K562 (cell line): ENCODE measurements at regions not wholly inside any gene's neighbourhood (a gene's known extent, or its start where the extent isn't known, plus 50 kb on each side); places are given as distances from the start of the nearest gene placed in this dataset.

ENCODE experiments used
- ATAC-seq: fragments of 200-7000 bp; cut with Tn5 transposase; 3 replicates; pipeline ENCODE4 v1.9.1; 2020; ENCODE audit warnings: moderate library complexity
- BruUV-seq: library from RNA; stranded (reverse); fragments of 400-500 nt; replicated peaks from 2 replicates; lab custom pipeline; 2021; lab: Mats Ljungman, UMichigan
- CTCF ChIA-PET: fragments of 300-600 bp; formaldehyde crosslinking; extraction: SDS; loops from one replicate; lab custom pipeline; 2021; ENCODE audit warnings: low intra/inter-chr PET ratio; lab: Yijun Ruan, JAX
- POLR2A ChIA-PET: fragments of 300-600, 350-650 bp; sonication (Branson Sonifier 250); formaldehyde crosslinking; extraction: SDS; loops from one replicate; lab custom pipeline; 2021; ENCODE audit warnings: antibody characterized with exemption, inconsistent platforms; lab: Yijun Ruan, JAX
- DNase-seq, 4 experiments: peaks; one replicate each; pipeline versions ENCODE4 v3.0.0 to v3.0.0-alpha.2; 2011 to 2018; ENCODE audit warnings: low spot score in 3 of 4, mixed read lengths in 3 of 4; ENCODE audit errors: extremely low read depth in 1 of 4
- FAIRE-seq: peaks from 2 replicates; lab custom pipeline; 2011; peaks lifted over from hg19 to GRCh38; lab: Jason Lieb, UNC
- H2AFZ ChIP-seq: 2 replicates; pipeline ENCODE4 v1.6.0; 2011; ENCODE audit warnings: low read depth, low read length, control low read depth, inconsistent platforms
- H3K27ac ChIP-seq: fragments of 200-600 bp; 3 replicates; pipeline ENCODE4 v1.8.0; 2011; ENCODE audit warnings: low read depth, mild to moderate bottlenecking, control low read depth, inconsistent platforms, low read length, moderate library complexity, mixed read lengths; ENCODE audit errors: extremely low read depth
- H3K27me3 ChIP-seq, 2 experiments: fragments of 300-600 bp in 1 of 2; 2 replicates in 1 of 2; 3 replicates in 1 of 2; pipeline versions ENCODE4 v1.6.0 to v1.8.0; 2011; ENCODE audit warnings: inconsistent platforms in 2 of 2, low read length in 2 of 2, mild to moderate bottlenecking in 1 of 2, mixed read lengths in 1 of 2, moderate library complexity in 1 of 2; ENCODE audit not compliant: control insufficient read depth in 2 of 2, insufficient read depth in 2 of 2
- H3K36me3 ChIP-seq: fragments of 300-600 bp; 3 replicates; pipeline ENCODE4 v1.8.0; 2011; ENCODE audit warnings: mild to moderate bottlenecking, low read length, inconsistent platforms; ENCODE audit not compliant: control insufficient read depth, insufficient read depth
- H3K4me1 ChIP-seq, 2 experiments: fragments of 200-600 bp in 1 of 2; replicated peaks in 1 of 2; 2 replicates in 1 of 2; 3 replicates in 1 of 2; pipeline versions ENCODE4 v1.5.1 to v1.8.0; 2011; ENCODE audit warnings: inconsistent platforms in 2 of 2, low read length in 2 of 2, mild to moderate bottlenecking in 1 of 2, mixed read lengths in 1 of 2, moderate library complexity in 1 of 2; ENCODE audit not compliant: control insufficient read depth in 2 of 2, insufficient read depth in 2 of 2
- H3K4me2 ChIP-seq: 2 replicates; pipeline ENCODE4 v1.6.1; 2011; ENCODE audit warnings: low read length, control low read depth, inconsistent platforms, mixed read lengths; ENCODE audit not compliant: insufficient read depth
- H3K4me3 ChIP-seq: fragments of 200-600 bp; sonication (generic), shearing (Covaris generic); 2 replicates; pipeline ENCODE4 v1.5.1; 2016; ENCODE audit warnings: control low read depth, inconsistent platforms
- H3K79me2 ChIP-seq: fragments of 200-600 bp; 3 replicates; pipeline ENCODE4 v1.8.0; 2011; ENCODE audit warnings: low read length, inconsistent platforms; ENCODE audit not compliant: control insufficient read depth, insufficient read depth
- H3K9ac ChIP-seq, 2 experiments: 2 replicates each; pipeline versions ENCODE4 v1.6.0 to v1.6.1; 2011; ENCODE audit warnings: low read depth in 2 of 2, low read length in 2 of 2, control low read depth in 1 of 2, inconsistent platforms in 1 of 2, mild to moderate bottlenecking in 1 of 2, mixed read lengths in 1 of 2; ENCODE audit not compliant: insufficient read depth in 1 of 2
- H3K9me1 ChIP-seq: one replicate; pipeline ENCODE4 v1.6.0; 2011; ENCODE audit warnings: inconsistent platforms, mild to moderate bottlenecking, low read length, moderate library complexity; ENCODE audit not compliant: control insufficient read depth, insufficient read depth
- H3K9me3 ChIP-seq: replicated peaks from 2 replicates; pipeline ENCODE4 v1.5.1; 2011; ENCODE audit warnings: low read depth, low read length, inconsistent platforms; ENCODE audit not compliant: control insufficient read depth, insufficient read depth
- H4K20me1 ChIP-seq: replicated peaks from 2 replicates; pipeline ENCODE4 v1.6.1; 2011; ENCODE audit warnings: low read length, inconsistent platforms, mixed read lengths; ENCODE audit not compliant: control insufficient read depth, insufficient read depth
- ATF6 ChIP-seq: sonication (generic); formaldehyde crosslinking; IDR thresholded peaks from 2 replicates; pipeline ENCODE4 v1.4.0; 2020; ENCODE audit warnings: mild to moderate bottlenecking, missing genetic modification reagents
- CHD4 ChIP-seq: fragments of 200-600 bp; sonication (generic); IDR thresholded peaks from 3 replicates; pipeline ENCODE4 v1.6.1; 2012; ENCODE audit warnings: low read depth, mild to moderate bottlenecking, mixed read lengths, low read length, inconsistent platforms; ENCODE audit not compliant: insufficient read depth, insufficient replicate concordance, poor library complexity, severe bottlenecking
- COPS2 ChIP-seq: fragments of 450-650 bp; conservative IDR thresholded peaks from 2 replicates; pipeline ENCODE4 v1.6.1; 2016; ENCODE audit warnings: mild to moderate bottlenecking, moderate library complexity
- IFI16 ChIP-seq: fragments of 250-450 bp; sonication (Bioruptor Pico); IDR thresholded peaks from 2 replicates; pipeline ENCODE4 v2.1.2; 2022; ENCODE audit warnings: mild to moderate bottlenecking, inconsistent platforms
- KHSRP ChIP-seq: fragments of 450-650 bp; IDR thresholded peaks from 2 replicates; pipeline ENCODE4 v1.6.1; 2017
- LEF1 ChIP-seq: fragments of 450-650 bp; IDR thresholded peaks from 2 replicates; pipeline ENCODE4 v1.6.1; 2016; ENCODE audit warnings: mild to moderate bottlenecking
- MYNN ChIP-seq, 2 experiments: sonication (generic); formaldehyde crosslinking in 1 of 2; IDR thresholded peaks; 2 replicates each; pipeline versions ENCODE4 v1.5.0 to v1.6.1; 2016 to 2020; ENCODE audit warnings: antibody characterized with exemption in 1 of 2, missing genetic modification reagents in 1 of 2
- POLR3G ChIP-seq: IDR thresholded peaks from 2 replicates; pipeline ENCODE4 v1.6.1; 2011; ENCODE audit not compliant: insufficient read length, insufficient replicate concordance; ENCODE audit errors: extremely low read depth
- RFX5 ChIP-seq: IDR thresholded peaks from 2 replicates; pipeline ENCODE4 v1.6.1; 2011; ENCODE audit warnings: low read depth, mild to moderate bottlenecking, improper control_type of control experiment, low read length
- SMC3 ChIP-seq: conservative IDR thresholded peaks from 2 replicates; pipeline ENCODE4 v1.6.1; 2011; ENCODE audit warnings: low read depth, low read length, improper control_type of control experiment; ENCODE audit not compliant: insufficient read depth
- SREBF2 ChIP-seq: sonication (generic); formaldehyde crosslinking; IDR thresholded peaks from 2 replicates; pipeline ENCODE4 v1.4.0; 2020; ENCODE audit warnings: mild to moderate bottlenecking, missing genetic modification reagents
- SRSF1 ChIP-seq: fragments of 200-400 bp; formaldehyde crosslinking; IDR thresholded peaks from 2 replicates; pipeline ENCODE4 v1.6.1; 2017; ENCODE audit warnings: mild to moderate bottlenecking, low read depth, low read length, moderate library complexity
- TAF15 ChIP-seq: fragments of 200-400 bp; formaldehyde crosslinking; IDR thresholded peaks from 2 replicates; pipeline ENCODE4 v1.6.1; 2017; ENCODE audit warnings: mild to moderate bottlenecking, low read depth, low read length, moderate library complexity
- USF2 ChIP-seq: sonication (generic); formaldehyde crosslinking; IDR thresholded peaks from 2 replicates; pipeline ENCODE4 v1.5.0; 2020; ENCODE audit warnings: missing genetic modification reagents
- ZFP36 ChIP-seq: fragments of 150-350 bp; IDR thresholded peaks from 2 replicates; pipeline ENCODE4 v1.6.1; 2018; ENCODE audit warnings: low read length, low read depth; ENCODE audit not compliant: partially characterized antibody
- WGBS: fragments of 100-300 bp; shearing (Covaris generic); methylation state at CpG from one replicate; pipeline ENCODE4 v1.1.6; 2016; ENCODE audit warnings: low coverage, mixed read lengths; ENCODE audit not compliant: insufficient coverage; ENCODE audit errors: missing lambda C conversion rate; 5-methylcytosine and 5-hydroxymethylcytosine counted together
- in situ Hi-C: fragments of 300-500 bp; cut with MboI; formaldehyde crosslinking; loops from 4 replicates; pipeline ENCODE4 v1.15.0; 2018; ENCODE audit warnings: inconsistent platforms, mixed read lengths
- intact Hi-C: fragments of 100-400 bp; cut with micrococcal nuclease; formaldehyde crosslinking; loops from 2 replicates; pipeline ENCODE4 v1.14.2; 2022
- TF ChIP-seq, protein P1 (sequence below): fragments of 250-450 bp; sonication (Bioruptor Pico); IDR thresholded peaks from 2 replicates; pipeline ENCODE4 v1.8.0; 2022; ENCODE audit warnings: moderate library complexity, mild to moderate bottlenecking, inconsistent platforms

- WGBS: 0% methylated on average over 2 of the region's 2 CpGs
- no peak for ATAC-seq
Observed at GRCh38 chr6:92337571-92337970, 1081.8 kb downstream of the EPHA7 start.

GRCh38 chr6:92329208-92329847, 1090.0 kb downstream of the EPHA7 start:
- H3K27me3 ChIP-seq: no peaks in the 10 kb centered on the region
- H3K4me2 ChIP-seq: no peak overlapping the region
- no peaks in the 10 kb centered on the region for H4K20me1 ChIP-seq
- POLR2A ChIA-PET: no interaction called here
- BruUV-seq: no TSS peak
- WGBS: under 1% methylated on average over 7 of the region's 7 CpGs
- no peak for FAIRE-seq
- intact Hi-C loops (no loop called here), in situ Hi-C loops (no loop called here)
- no peak overlapping the region for H3K4me3 ChIP-seq
- H3K4me1 ChIP-seq: no peaks in the 10 kb centered on the region
- no peak for ATAC-seq
- no peak overlapping the region for H3K27ac ChIP-seq
- CTCF ChIA-PET: no interaction called here
- H3K36me3 ChIP-seq: no peaks in the 10 kb centered on the region
- no peak for DNase-seq
- no peak overlapping the region for H2AFZ ChIP-seq
- H3K9me1 ChIP-seq: no peaks in the 10 kb centered on the region
- H3K9ac ChIP-seq: no peak overlapping the region
- H3K79me2 ChIP-seq: no peaks in the 10 kb centered on the region
- no peaks in the 10 kb centered on the region for H3K9me3 ChIP-seq
- TF ChIP-seq LEF1 (no peak), RFX5 (no peak), TAF15 (no peak), MYNN (IDR thresholded peaks at IDR 0.05) (no peak), MYNN (CRISPR knock-in tag; IDR thresholded peaks at IDR 0.05) (no peak), SREBF2 (CRISPR knock-in tag) (no peak), IFI16 (CRISPR knock-in tag) (no peak), ATF6 (no peak), POLR3G (no peak), KHSRP (no peak)
- TF ChIP-seq, protein P1, sequence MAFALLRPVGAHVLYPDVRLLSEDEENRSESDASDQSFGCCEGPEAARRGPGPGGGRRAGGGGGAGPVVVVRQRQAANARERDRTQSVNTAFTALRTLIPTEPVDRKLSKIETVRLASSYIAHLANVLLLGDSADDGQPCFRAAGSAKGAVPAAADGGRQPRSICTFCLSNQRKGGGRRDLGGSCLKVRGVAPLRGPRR: no peak

More at GRCh38 chr6:92337571-92337970, 1081.8 kb downstream of the EPHA7 start:
- intact Hi-C loops (no loop called here), in situ Hi-C loops (no loop called here)
- H4K20me1 ChIP-seq: no peaks in the 10 kb centered on the region
- no peaks in the 10 kb centered on the region for H3K27me3 ChIP-seq
- TF ChIP-seq SMC3 (no peak), SRSF1 (no peak), COPS2 (no peak), USF2 (no peak), CHD4 (no peak), ZFP36 (no peak)
- ChIA-PET POLR2A (no interaction called here), CTCF (no interaction called here)
- H3K9me1 ChIP-seq: no peaks in the 10 kb centered on the region
- no peaks in the 10 kb centered on the region for H3K9me3 ChIP-seq
- H3K79me2 ChIP-seq: no peaks in the 10 kb centered on the region
- H3K4me2 ChIP-seq: no peak overlapping the region
- no peak overlapping the region for H3K27ac ChIP-seq
- FAIRE-seq: no peak
- no peak overlapping the region for H3K4me3 ChIP-seq
- H2AFZ ChIP-seq: no peak overlapping the region
- no peaks in the 10 kb centered on the region for H3K4me1 ChIP-seq
- H3K9ac ChIP-seq: no peak overlapping the region
- no peaks in the 10 kb centered on the region for H3K36me3 ChIP-seq
- no TSS peak for BruUV-seq
- no peak for DNase-seq
